SU-DHL-6 (cell line): ENCODE measurements at regions not wholly inside any gene's neighbourhood (a gene's known extent, or its start where the extent isn't known, plus 50 kb on each side); places are given as distances from the start of the nearest gene placed in this dataset.

Experiments
- EZH2phosphoT487 ChIP-seq: fragments of 200-600 bp; sonication (generic), shearing (Covaris generic); conservative IDR thresholded peaks from 2 replicates; pipeline ENCODE4 v1.6.1; 2018; ENCODE audit warnings: mild to moderate bottlenecking, antibody characterized with exemption, low read length, moderate library complexity, mixed read lengths
- TF ChIP-seq, protein P1 (sequence below): fragments of 200-600 bp; sonication (generic); IDR thresholded peaks from one replicate; pipeline ENCODE4 v1.5.1; 2017; ENCODE audit warnings: antibody characterized with exemption, mild to moderate bottlenecking, low read length, moderate library complexity; ENCODE audit not compliant: insufficient read depth, poor library complexity, severe bottlenecking

DNA sequence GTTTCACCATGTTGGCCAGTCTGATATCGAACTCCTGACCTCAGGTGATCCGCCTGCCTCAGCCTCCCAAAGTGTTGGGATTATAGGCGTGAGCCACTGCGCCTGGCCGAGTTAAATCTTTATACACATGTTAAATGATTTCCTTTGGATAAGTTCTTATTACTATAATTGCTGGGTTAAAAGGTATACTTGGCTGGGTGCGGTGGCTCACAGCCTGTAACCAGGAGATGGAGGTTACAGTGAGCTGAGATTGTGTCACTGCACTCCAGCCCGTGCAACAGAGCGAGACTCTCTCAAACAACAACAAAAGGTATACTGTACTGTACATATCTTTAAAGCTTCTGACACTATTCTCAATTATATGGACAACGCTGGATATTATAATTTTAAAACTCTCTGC lies 53.2 kb upstream of the CDK13 start:
- TF ChIP-seq, protein P1, sequence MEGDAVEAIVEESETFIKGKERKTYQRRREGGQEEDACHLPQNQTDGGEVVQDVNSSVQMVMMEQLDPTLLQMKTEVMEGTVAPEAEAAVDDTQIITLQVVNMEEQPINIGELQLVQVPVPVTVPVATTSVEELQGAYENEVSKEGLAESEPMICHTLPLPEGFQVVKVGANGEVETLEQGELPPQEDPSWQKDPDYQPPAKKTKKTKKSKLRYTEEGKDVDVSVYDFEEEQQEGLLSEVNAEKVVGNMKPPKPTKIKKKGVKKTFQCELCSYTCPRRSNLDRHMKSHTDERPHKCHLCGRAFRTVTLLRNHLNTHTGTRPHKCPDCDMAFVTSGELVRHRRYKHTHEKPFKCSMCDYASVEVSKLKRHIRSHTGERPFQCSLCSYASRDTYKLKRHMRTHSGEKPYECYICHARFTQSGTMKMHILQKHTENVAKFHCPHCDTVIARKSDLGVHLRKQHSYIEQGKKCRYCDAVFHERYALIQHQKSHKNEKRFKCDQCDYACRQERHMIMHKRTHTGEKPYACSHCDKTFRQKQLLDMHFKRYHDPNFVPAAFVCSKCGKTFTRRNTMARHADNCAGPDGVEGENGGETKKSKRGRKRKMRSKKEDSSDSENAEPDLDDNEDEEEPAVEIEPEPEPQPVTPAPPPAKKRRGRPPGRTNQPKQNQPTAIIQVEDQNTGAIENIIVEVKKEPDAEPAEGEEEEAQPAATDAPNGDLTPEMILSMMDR: peak; percentile 2
- TF ChIP-seq EZH2phosphoT487: no peak
